Fibroblast of upper back skin (primary cell): ENCODE measurements at regions not wholly inside any gene's neighbourhood (a gene's known extent, or its start where the extent isn't known, plus 50 kb on each side); places are given as distances from the start of the nearest gene placed in this dataset.

Source experiments
- DNase-seq: peaks from one replicate; pipeline ENCODE4 v3.0.0-alpha.2; 2013

GRCh38 chr10:78630944-78631838 lies 437.6 kb upstream of the ZMIZ1 start:
- DNase-seq = peak; percentile 21

GRCh38 chr10:78634389-78634815 lies 434.4 kb upstream of the ZMIZ1 start:
- peak; percentile 28 for DNase-seq

GRCh38 chr10:78634835-78635234 lies 433.9 kb upstream of the ZMIZ1 start:
- no peak for DNase-seq

- no peak for DNase-seq
Observed at GRCh38 chr10:78639629-78640028, 429.1 kb upstream of the ZMIZ1 start.

- no peak for DNase-seq
Observed at GRCh38 chr10:78640796-78641636, 427.8 kb upstream of the ZMIZ1 start.

- DNase-seq = no peak
Observed at GRCh38 chr10:78641693-78642092, 427.1 kb upstream of the ZMIZ1 start.

- no peak for DNase-seq
Observed at GRCh38 chr10:78642269-78642816, 426.4 kb upstream of the ZMIZ1 start.

- DNase-seq = no peak
Observed at GRCh38 chr10:78643513-78643912, 425.3 kb upstream of the ZMIZ1 start.

- DNase-seq = no peak
Observed at GRCh38 chr10:78644550-78644949, 424.2 kb upstream of the ZMIZ1 start.

- DNase-seq = no peak
Observed at GRCh38 chr10:78645169-78645686, 423.5 kb upstream of the ZMIZ1 start.

- DNase-seq = no peak
Observed at GRCh38 chr10:78645975-78646374, 422.8 kb upstream of the ZMIZ1 start.

- DNase-seq = peak; percentile 47
Observed at GRCh38 chr10:78648256-78648860, 420.4 kb upstream of the ZMIZ1 start.

- DNase-seq = no peak
Observed at GRCh38 chr10:78649429-78649828, 419.3 kb upstream of the ZMIZ1 start.

GRCh38 chr10:78650122-78650521 lies 418.6 kb upstream of the ZMIZ1 start:
- no peak for DNase-seq

- DNase-seq = no peak
Observed at GRCh38 chr10:78651287-78651686, 417.5 kb upstream of the ZMIZ1 start.

GRCh38 chr10:78653555-78653954 lies 415.2 kb upstream of the ZMIZ1 start:
- DNase-seq = no peak

GRCh38 chr10:78654047-78654590 lies 414.6 kb upstream of the ZMIZ1 start:
- DNase-seq = no peak

- peak; percentile 23 for DNase-seq
Observed at GRCh38 chr10:78655979-78656378, 412.8 kb upstream of the ZMIZ1 start.

- no peak for DNase-seq
Observed at GRCh38 chr10:78656417-78657162, 412.2 kb upstream of the ZMIZ1 start.

- DNase-seq = peak; percentile 53
Observed at GRCh38 chr10:78657163-78657861, 411.5 kb upstream of the ZMIZ1 start.

- no peak for DNase-seq
Observed at GRCh38 chr10:78657862-78658165, 411.0 kb upstream of the ZMIZ1 start.
